ENCODE measurements at regions not wholly inside any gene's neighbourhood (a gene's known extent, or its start where the extent isn't known, plus 50 kb on each side); places are given as distances from the start of the nearest gene placed in this dataset.

GRCh38 chr9:129513282-129513681, 107.6 kb downstream of the C9orf50 start:
- no peak for TF ChIP-seq CTCF (IDR thresholded peaks at IDR 0.05)
- no peak for TF ChIP-seq EP300 (IDR thresholded peaks at IDR 0.05)
